B cell (primary cell): ENCODE measurements at regions not wholly inside any gene's neighbourhood (a gene's known extent, or its start where the extent isn't known, plus 50 kb on each side); places are given as distances from the start of the nearest gene placed in this dataset.

Experiments
- CTCF ChIP-seq: fragments of 200-600 bp; IDR thresholded peaks from one replicate; pipeline ENCODE4 v1.8.0; 2022; ENCODE audit warnings: antibody characterized with exemption, mild to moderate bottlenecking
- EZH2 ChIP-seq: IDR thresholded peaks from 2 replicates; pipeline ENCODE4 v1.6.1; 2012; ENCODE audit warnings: borderline replicate concordance, low read depth, mild to moderate bottlenecking, moderate library complexity, low read length; ENCODE audit not compliant: insufficient read depth, poor library complexity, severe bottlenecking

GRCh38 chr11:114876234-114876633, 197.9 kb downstream of the NXPE2 start:
- TF ChIP-seq CTCF (no peak), EZH2 (no peak)
